Thyroid gland (tissue), 4 donors: ENCODE measurements at regions not wholly inside any gene's neighbourhood (a gene's known extent, or its start where the extent isn't known, plus 50 kb on each side); places are given as distances from the start of the nearest gene placed in this dataset.

ENCODE experiments used
- POLR2A ChIP-seq, 2 donors: fragments of 450-650 bp; IDR thresholded peaks; one replicate each; pipeline ENCODE4 v1.6.1; 2017; ENCODE audit warnings: antibody characterized with exemption in 2 of 2, mild to moderate bottlenecking in 2 of 2, moderate library complexity in 1 of 2
- TF ChIP-seq, protein P1 (sequence below), 6 experiments: fragments of 200-600 bp in 3 of 6; fragments of 450-650 bp in 3 of 6; sonication (generic) in 3 of 6; IDR thresholded peaks; one replicate each; pipeline ENCODE4 v1.5.1; 2016 to 2019; ENCODE audit warnings: antibody characterized with exemption in 6 of 6, mild to moderate bottlenecking in 2 of 6, inconsistent platforms in 1 of 6, moderate library complexity in 1 of 6

DNA sequence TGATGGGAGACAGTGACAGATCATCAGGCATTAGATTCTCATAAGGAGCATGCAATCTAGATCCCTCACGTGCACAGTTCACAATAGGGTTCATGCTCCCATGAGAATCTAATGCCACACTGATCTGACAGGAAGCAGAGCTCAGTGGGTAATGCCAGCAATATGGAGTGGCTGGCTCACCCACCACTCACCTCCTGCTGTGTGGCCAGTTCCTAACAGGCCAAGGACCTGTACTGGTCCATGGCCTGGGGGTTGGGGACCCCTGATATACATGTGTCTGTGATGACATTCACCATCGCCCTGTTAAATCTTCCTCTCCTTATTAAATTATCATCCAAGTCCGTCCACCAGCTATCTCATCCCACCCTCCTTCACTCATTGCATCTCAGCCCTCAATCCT, 118.4 kb downstream of the TEX36 start:
- TF ChIP-seq, protein P1, sequence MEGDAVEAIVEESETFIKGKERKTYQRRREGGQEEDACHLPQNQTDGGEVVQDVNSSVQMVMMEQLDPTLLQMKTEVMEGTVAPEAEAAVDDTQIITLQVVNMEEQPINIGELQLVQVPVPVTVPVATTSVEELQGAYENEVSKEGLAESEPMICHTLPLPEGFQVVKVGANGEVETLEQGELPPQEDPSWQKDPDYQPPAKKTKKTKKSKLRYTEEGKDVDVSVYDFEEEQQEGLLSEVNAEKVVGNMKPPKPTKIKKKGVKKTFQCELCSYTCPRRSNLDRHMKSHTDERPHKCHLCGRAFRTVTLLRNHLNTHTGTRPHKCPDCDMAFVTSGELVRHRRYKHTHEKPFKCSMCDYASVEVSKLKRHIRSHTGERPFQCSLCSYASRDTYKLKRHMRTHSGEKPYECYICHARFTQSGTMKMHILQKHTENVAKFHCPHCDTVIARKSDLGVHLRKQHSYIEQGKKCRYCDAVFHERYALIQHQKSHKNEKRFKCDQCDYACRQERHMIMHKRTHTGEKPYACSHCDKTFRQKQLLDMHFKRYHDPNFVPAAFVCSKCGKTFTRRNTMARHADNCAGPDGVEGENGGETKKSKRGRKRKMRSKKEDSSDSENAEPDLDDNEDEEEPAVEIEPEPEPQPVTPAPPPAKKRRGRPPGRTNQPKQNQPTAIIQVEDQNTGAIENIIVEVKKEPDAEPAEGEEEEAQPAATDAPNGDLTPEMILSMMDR (IDR thresholded peaks at IDR 0.05), result no peak
- no peak for TF ChIP-seq POLR2A (IDR thresholded peaks at IDR 0.05)
